ENCODE measurements at regions not wholly inside any gene's neighbourhood (a gene's known extent, or its start where the extent isn't known, plus 50 kb on each side); places are given as distances from the start of the nearest gene placed in this dataset.
"Not testable (repeated sequence)": the region's sequence is repeated elsewhere in the genome, so short reads cannot be mapped to it uniquely, and the experiment has no call there.

DNA sequence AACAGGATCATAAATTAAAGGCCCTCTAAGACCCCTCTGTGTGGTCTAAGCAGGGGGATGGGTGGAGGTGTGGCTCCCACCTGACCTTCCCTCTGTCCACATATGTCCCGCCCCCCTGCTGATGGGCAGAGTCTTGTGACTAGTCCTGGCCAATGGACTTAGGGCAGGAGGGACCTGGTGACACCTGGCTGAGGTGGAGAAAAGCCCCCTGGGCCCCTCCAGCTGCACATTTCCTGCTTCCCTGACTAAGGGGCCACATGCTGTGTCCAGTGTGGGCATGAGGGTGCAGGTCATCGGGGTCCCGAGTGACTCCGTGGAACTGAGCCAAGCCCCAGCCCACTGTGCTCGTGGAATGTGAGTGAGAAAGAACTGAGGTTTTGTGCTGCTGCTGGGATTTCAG is 254.7 kb downstream of the ADGRD1 start:
- DNase-seq (ENCODE audit: insufficient read length, low spot score) (no peak), FAIRE-seq (no peak)
- no peak for TF ChIP-seq POLR2A (IDR thresholded peaks at IDR 0.05; ENCODE audit: low read depth, low read length)

DNA sequence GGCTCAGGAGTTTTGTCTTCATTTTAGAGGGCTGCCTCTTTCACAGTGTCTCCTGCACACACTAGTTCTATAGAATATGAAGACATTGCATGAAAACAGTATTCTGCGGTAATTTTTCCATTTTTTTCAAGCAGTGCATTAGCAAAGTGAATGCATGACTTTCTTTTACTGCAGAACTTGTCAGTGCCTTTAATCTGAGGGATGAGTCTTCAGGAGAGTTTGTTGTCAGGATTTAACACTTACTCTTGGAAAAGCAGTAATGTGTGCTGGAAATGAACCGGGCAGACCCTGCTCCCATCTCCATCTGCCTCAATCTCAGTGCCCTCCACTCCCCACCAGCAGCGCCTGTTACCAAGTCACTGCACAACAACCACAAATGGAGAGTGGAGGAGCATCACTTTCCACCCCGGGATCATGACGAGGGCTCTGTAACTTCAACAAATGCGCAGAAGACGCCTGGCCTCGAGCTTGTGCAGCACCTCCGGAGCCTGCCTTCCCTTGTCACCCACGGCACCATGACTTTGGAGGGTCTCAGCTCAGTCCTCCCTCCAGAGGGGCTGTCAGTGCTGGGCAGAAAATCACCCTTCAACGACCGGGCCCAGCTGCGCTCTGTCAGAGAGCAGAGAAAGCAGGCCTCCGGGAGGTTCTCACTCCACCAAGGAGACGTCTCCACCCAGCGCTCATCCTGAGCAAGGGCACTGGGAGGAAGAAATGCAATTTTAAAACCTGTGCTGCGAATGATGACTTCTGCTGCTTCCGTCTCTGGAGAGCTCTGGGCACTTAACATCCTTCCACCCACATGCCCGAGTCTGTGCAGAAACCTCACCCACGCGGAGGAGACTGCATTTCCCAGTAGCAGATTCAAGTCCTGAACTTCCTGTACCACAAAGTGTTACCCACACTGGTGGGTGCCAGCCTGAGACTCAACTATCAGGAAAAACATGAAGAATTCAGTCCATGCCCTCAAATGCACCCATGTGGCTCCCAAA is 255.7 kb downstream of the ADGRD1 start:
- no peak for DNase-seq (ENCODE audit: insufficient read length, low spot score)
- TF ChIP-seq POLR2A (IDR thresholded peaks at IDR 0.05; ENCODE audit: low read depth, low read length) = no peak
- FAIRE-seq = no peak

DNA sequence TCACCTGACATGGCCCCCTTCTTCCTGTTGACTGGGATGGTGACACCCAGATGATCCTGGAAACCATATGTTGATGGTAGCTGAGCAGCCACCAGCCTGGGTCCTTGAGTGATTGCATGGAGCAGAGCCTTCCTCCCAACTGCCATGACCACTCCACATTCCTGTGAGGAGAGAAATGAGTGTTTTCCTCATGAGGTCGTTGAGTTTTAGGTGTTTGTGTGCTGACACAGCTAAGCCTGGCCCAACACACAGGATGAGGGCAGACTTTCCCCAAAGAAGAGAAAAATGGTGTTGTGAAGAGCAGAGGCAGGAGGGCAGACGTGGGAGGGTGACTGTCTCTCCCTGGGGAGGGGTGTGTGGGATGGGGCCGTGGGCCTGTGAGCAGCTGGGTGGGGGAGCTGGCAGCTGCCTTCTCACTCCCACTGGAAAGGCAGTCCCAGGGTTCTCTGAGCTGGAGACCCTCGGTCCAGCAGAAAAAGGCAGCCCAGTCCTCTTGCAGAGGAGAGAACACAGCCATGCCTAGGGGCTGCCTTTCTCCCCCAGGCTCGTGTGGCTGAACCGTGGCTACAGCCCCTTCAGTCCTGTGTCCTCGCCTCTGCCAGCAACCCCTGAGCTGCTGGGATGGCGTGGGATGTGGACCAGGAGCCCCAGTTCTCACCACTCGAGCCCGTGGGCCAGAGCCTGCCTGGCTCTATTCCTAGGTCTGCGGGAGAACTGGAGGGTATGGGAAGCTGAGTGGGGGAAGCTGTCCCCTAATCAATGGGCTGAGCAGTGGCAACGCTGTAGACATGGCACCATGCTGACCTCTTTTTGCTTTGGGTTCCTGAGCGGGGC is 257.0 kb downstream of the ADGRD1 start:
- no peak for DNase-seq (ENCODE audit: insufficient read length, low spot score)
- TF ChIP-seq POLR2A (IDR thresholded peaks at IDR 0.05; ENCODE audit: low read depth, low read length) = no peak
- FAIRE-seq = no peak

DNA sequence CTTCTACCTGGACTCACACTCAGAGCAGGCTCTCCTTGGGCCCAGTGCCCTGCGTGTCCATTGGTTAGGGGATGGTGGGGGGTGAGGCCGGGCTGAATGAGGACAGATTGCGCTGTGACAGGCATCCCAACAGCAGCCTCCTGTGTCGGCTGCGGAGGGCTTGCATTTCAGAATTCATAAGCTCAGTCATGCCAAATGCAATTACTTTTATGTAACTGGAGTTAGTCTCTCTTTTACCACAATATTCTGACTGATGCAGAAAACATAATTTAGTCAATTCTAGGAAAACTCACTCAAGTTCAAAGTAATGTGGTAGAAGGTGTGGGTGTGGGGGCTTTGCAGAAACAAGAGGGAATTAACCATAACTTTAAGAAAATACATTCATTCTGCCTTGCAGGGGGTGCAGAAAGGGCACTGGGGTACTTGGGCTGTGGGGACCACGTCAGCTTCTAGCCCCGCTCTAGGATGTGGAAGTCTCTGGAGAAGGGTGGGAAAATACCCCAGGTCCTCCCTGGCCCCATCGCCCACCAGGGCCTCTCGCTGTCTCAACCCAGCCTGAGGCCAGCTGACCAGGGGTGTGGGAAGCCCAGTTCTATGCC is 257.7 kb downstream of the ADGRD1 start:
- FAIRE-seq (no peak), DNase-seq (ENCODE audit: insufficient read length, low spot score) (no peak)
- no peak for TF ChIP-seq POLR2A (IDR thresholded peaks at IDR 0.05; ENCODE audit: low read depth, low read length)

DNA sequence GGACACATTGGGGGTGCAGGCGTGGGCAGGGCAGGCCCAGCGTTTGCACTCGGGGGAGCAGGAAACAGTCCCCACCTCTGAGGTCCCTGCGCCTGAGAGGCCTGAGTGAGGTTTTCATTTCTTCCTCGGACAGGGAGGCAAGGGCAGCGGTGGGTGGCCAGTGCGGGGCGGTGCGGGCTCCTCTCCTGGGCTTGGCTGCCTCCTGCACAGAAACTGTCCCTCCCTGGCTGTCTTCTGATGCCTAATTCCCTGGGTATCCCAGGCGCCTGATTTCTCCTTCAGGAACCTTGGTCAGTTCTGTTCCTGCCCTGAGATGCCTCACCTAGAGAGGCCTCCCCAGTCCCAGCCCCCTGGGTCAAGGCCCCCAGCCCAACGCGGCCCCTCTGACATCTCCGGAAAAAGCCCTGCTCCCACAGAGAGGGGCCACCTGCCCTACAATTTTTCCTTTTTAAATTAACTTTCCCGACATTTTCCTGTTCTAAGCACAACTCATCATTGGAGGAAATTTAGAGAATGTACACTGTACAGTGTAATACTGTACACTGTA is 260.3 kb downstream of the ADGRD1 start:
- no peak for FAIRE-seq

DNA sequence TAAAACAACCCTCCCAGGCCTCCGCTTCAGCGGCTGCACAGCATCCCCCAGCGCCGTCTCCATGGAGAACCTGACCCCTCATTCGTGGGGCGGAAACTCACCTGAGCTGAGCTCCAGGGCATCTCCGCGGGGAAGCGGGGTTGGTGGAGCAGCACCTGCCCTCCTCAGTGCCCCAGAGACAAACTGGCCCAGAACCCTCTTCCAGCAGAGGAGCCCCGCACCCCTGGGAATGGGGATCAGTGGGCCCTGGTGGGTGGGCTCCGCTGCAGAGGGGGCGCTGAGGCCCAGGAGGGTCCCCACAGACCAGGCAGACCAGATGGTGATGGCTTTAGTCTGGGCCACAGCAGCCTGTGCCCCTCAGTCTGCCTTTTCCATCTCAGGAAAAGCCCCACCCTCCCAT is 261.2 kb downstream of the ADGRD1 start:
- FAIRE-seq = not testable (repeated sequence)

More for the DNA sequence above, 260.3 kb downstream of the ADGRD1 start:
- TF ChIP-seq POLR2A (IDR thresholded peaks at IDR 0.05; ENCODE audit: low read depth, low read length) = no peak
- no peak for DNase-seq (ENCODE audit: insufficient read length, low spot score)

DNA sequence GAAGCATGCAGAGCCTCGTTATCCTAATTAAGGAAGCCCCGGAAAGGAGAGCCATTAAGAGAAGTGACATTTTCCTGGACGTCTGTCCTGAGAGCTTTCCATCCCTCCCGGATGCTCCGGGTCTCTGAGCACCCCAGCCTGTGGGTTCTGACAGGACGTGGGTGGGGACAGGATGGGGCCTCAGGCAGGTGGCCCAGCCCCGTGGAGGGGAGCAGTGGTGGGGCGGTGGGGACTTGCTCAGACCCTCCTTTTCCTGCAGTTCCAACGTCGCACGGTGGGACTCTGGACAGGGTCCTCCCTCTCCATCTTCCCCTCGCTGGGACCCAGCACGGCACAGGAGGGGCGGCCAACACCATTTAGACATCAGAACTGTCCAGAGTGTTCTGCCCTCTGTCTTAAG is 262.9 kb downstream of the ADGRD1 start:
- not testable (repeated sequence) for DNase-seq (ENCODE audit: insufficient read length, low spot score); FAIRE-seq

More for the DNA sequence above, 261.2 kb downstream of the ADGRD1 start:
- not testable (repeated sequence) for DNase-seq (ENCODE audit: insufficient read length, low spot score)

DNA sequence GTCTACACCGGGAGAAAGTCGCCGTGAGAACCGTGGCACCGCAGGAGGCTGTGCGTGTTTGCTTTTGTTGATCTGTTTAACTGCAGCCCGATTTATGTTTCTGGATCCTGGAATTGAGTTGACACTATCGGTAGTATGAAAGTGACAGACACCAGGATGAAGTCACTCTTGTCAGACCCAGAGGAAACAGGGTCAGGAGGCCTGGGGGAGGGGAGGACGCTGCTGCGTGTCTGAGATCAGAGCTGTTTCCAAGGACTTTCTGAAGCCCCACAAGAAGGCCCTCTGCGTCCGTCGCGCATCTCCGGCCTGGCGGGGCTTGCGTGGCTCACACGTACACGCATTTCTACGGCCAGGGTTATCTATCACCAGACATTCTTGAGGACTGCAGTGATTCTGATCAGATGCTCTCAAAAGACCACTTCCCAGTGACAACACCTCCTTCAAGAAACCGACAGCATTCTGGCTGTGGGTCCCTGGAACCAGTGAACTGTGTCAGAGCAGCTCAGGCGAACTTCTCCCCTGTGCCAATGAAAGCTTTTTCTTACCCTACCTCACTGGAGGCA is 263.4 kb downstream of the ADGRD1 start:
- DNase-seq (ENCODE audit: insufficient read length, low spot score) (no peak), FAIRE-seq (no peak)
- TF ChIP-seq POLR2A (IDR thresholded peaks at IDR 0.05; ENCODE audit: low read depth, low read length) = no peak

DNA sequence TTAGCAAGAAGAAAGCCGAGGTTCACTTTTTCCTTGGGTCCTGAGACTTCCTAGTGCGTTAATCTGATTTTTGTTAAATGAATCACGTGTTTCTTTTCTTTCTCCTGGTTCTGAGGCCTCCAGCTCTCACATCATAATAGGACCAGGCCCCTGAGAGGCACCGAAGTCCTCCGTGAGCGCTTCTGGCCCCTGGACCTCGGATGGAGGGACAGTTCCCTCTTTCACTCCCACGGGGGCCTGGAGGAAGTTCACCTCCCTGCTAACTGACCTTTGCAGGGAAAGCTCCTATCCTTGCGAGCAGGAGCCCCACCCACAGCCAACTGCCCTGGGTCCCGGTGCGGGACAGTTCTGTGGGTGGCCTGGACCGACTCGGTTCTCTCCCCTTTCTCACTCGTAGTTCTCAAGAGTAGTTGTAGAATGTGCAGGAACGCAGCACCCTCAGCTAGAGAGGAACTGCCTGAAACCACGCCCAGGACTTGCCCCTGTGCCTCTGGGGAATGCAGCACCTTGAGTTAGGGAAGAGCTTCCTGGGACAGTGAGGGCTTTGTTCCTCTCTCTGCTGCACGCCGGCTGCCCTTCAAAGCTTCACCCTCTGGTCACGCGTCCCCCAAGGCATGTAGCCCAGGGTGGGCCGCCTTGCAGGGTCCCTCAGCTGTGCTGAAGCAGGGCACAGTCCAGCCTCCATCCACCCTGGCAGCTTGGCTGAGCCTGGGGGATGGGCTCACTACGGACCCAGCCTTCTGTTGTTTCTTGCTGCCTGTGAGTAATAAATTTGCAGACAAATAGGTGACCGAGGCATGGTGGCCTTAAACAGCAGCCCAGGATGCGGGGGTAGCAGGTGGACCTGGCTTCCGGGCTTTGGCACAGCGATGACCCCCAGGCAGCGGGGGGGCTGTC is 264.6 kb downstream of the ADGRD1 start:
- TF ChIP-seq POLR2A (IDR thresholded peaks at IDR 0.05; ENCODE audit: low read depth, low read length) = no peak
- DNase-seq (ENCODE audit: insufficient read length, low spot score) (no peak), FAIRE-seq (no peak)

DNA sequence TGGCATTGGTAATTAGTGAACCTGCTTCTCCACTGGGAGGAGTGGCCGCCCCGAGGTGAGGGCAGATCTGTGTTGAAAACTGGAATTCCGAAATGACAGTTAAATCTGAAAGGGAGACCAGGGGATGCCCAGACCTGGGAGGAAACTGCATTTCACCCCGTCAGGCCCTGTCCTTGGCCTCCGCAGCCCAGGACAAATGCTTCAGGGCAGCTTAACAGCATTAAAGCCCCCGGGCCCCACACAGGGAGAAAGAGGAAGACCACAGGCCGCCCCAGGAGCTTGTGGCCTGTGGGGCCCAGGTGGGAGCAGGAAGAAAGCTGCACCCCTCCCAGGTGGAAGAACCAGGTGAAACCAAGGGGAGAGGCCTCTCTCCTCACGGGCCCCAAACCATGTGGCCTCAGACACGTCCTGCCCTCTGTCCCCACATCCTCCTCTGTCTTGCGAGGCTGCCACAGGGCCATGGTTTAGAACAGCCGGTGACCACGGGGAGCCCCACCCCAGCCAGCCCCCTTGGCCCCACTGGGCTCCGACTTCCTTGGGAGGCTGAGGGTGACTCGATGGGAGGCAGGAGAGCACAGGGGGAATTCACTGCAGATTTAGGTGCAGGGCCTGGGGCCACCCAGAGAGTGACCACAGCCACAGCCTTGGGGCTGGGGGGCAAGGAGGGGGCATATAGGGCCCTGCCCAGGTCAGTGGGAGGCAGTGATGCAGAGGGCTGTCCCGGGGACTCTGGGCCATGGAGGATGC is 265.4 kb downstream of the ADGRD1 start:
- TF ChIP-seq POLR2A (IDR thresholded peaks at IDR 0.05; ENCODE audit: low read depth, low read length) = no peak
- no peak for FAIRE-seq
- DNase-seq (ENCODE audit: insufficient read length, low spot score) = no peak

DNA sequence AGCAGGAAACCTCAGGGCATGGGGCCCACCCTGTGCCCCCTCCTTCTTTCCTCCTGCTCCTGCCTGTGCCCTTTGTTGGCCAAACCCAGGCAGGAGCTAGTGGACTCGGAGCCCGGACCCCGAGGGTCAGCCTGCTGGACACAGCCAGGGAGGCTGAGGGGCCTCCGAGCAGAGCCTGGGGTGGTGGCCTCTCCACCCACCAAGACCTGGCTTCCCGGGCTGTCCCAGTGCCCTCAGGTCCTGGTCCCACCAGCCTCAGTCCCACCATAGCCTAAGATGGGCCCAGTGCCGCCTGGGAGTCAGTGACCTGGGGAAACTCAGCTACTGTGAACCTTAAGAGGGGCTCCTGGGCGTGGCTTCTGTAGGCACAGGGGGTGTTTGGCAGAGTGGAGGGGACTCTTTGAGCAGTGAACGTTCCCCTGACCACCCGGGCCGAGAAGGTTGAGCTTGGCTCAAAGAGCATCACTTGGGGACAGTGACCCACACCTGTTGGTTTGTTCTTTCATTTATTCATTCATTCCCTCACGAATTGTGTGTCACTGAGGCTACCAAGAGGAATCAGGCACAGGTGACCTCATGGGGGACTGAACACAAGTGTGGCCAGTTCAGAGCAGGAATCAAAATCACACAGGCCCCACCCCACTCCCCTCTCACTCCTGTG is 266.1 kb downstream of the ADGRD1 start:
- TF ChIP-seq POLR2A (IDR thresholded peaks at IDR 0.05; ENCODE audit: low read depth, low read length) = no peak
- FAIRE-seq (no peak), DNase-seq (ENCODE audit: insufficient read length, low spot score) (no peak)

DNA sequence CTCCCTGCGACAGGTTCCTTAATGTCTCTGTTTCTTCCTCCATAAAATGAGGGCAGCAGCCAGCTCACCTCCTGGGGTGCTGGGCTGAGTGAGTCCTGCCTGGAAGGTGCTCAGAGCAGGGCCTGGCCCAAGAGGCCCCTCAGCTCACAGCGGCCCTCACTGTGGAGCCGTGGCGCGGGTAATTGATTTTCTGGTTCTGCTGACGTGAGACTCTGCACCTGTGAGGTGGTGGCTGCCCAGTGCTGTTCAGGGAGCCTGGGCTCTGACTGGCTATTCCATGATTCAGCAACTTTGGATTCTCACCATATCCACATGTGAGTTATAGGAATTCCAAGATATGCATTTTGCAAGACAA is 266.6 kb downstream of the ADGRD1 start:
- TF ChIP-seq POLR2A (IDR thresholded peaks at IDR 0.05; ENCODE audit: low read depth, low read length) = no peak
- FAIRE-seq = no peak
- DNase-seq (ENCODE audit: insufficient read length, low spot score) = no peak

Measured in H54 (cell line).